ENCODE measurements at regions not wholly inside any gene's neighbourhood (a gene's known extent, or its start where the extent isn't known, plus 50 kb on each side); places are given as distances from the start of the nearest gene placed in this dataset.

DNA sequence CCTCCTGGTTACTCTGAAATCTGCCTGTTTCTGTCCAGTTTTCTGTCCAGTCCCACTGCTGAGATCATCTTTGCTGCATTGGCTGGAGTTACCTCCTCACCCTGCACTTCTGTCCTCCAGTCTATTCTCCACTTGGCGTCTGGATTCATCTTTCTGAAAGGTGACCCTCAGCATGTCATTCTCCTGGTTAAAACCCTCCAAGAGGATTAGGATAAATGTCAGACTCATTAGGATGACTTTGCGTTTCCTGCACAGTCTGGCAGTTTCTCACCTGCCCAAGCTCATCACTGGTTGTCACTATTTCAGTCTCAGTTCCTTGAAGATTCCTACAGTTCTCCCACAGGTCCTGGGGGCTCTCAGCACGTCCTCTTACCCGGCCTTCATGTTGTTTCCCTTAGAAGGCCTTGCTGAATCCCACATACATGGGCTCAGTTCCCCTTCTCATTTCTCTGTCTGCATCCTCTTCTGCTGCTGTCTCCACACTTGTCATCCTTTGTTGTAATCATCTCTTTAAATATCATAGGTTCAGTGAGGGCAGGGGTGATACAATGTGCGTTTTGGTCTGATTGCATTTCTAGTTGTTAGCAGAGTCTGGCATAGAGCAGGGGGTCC lies 374.8 kb downstream of the QKI start:
- Histone ChIP-seq H3K36me3 (ENCODE audit: control insufficient read depth, low read length) (no peaks in the 10 kb centered on the region), H3K27me3 (ENCODE audit: control insufficient read depth, low read length) (peaks cover 12% of the 10 kb centered on the region), H3K4me1 (ENCODE audit: control insufficient read depth, low read length) (no peaks in the 10 kb centered on the region), H3K9me2 (replicated peaks; ENCODE audit: control insufficient read depth, low read length) (no peaks in the 10 kb centered on the region), H3K27ac (ENCODE audit: low read depth, low read length) (no peak overlapping the region), H3K4me2 (ENCODE audit: low read length) (no peak overlapping the region), H3F3A (ENCODE audit: control insufficient read depth, insufficient read depth) (no peaks in the 10 kb centered on the region), H3K79me2 (ENCODE audit: control insufficient read depth, low read length) (no peaks in the 10 kb centered on the region), H3K9me3 (ENCODE audit: control insufficient read depth, insufficient read depth, low read length) (no peaks in the 10 kb centered on the region), H3K4me3 (ENCODE audit: low read length) (no peak overlapping the region), H4K20me1 (ENCODE audit: control insufficient read depth, insufficient read depth, low read depth, low read length) (no peaks in the 10 kb centered on the region)
- TF ChIP-seq EZH2phosphoT487 (IDR thresholded peaks at IDR 0.05; ENCODE audit: borderline replicate concordance, low read length) = no peak

DNA sequence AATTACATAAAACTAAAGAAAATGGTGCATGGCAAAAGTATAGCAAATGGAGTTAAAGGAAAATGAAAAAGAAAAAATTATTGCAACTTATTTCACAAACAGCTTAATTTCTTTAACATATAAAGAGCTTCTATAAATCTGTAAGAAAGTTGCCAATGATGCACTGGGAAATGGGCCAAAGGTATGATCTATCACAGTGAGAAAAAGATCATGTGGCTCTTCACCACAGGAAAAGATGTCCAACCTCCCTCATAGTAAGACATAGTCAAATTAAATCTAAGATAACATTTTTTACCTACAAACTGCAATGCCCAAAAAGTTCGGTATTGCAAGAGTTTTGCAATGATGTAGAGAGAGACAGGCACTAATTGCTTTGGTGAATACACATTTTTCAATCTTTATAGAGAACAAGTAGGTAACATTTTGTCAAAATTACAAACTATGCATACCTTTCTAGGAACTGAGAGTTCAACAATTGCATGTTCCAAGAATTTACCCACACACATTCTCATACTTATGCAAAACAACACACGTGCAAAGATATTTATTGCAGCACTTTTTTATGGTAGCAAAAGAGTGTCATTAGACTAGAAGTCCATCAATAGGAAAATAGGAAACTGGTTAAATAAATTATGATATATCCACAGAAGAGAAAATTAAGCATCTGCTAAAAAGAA lies 372.6 kb downstream of the QKI start:
- Histone ChIP-seq H3K27ac (ENCODE audit: low read depth, low read length) (no peak overlapping the region), H3K4me2 (ENCODE audit: low read length) (no peak overlapping the region), H3K79me2 (ENCODE audit: control insufficient read depth, low read length) (no peaks in the 10 kb centered on the region), H3K4me3 (ENCODE audit: low read length) (no peak overlapping the region), H3F3A (ENCODE audit: control insufficient read depth, insufficient read depth) (no peaks in the 10 kb centered on the region), H3K9me3 (ENCODE audit: control insufficient read depth, insufficient read depth, low read length) (no peaks in the 10 kb centered on the region), H3K4me1 (ENCODE audit: control insufficient read depth, low read length) (peaks cover 10% of the 10 kb centered on the region), H3K27me3 (ENCODE audit: control insufficient read depth, low read length) (peaks cover 4% of the 10 kb centered on the region), H3K9me2 (replicated peaks; ENCODE audit: control insufficient read depth, low read length) (no peaks in the 10 kb centered on the region), H3K36me3 (ENCODE audit: control insufficient read depth, low read length) (no peaks in the 10 kb centered on the region), H4K20me1 (ENCODE audit: control insufficient read depth, insufficient read depth, low read depth, low read length) (no peaks in the 10 kb centered on the region)
- TF ChIP-seq EZH2phosphoT487 (IDR thresholded peaks at IDR 0.05; ENCODE audit: borderline replicate concordance, low read length) = no peak
- TF ChIP-seq, protein P1, sequence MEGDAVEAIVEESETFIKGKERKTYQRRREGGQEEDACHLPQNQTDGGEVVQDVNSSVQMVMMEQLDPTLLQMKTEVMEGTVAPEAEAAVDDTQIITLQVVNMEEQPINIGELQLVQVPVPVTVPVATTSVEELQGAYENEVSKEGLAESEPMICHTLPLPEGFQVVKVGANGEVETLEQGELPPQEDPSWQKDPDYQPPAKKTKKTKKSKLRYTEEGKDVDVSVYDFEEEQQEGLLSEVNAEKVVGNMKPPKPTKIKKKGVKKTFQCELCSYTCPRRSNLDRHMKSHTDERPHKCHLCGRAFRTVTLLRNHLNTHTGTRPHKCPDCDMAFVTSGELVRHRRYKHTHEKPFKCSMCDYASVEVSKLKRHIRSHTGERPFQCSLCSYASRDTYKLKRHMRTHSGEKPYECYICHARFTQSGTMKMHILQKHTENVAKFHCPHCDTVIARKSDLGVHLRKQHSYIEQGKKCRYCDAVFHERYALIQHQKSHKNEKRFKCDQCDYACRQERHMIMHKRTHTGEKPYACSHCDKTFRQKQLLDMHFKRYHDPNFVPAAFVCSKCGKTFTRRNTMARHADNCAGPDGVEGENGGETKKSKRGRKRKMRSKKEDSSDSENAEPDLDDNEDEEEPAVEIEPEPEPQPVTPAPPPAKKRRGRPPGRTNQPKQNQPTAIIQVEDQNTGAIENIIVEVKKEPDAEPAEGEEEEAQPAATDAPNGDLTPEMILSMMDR (IDR thresholded peaks at IDR 0.05; ENCODE audit: low read depth, low read length, poor library complexity, severe bottlenecking) = no peak

DNA sequence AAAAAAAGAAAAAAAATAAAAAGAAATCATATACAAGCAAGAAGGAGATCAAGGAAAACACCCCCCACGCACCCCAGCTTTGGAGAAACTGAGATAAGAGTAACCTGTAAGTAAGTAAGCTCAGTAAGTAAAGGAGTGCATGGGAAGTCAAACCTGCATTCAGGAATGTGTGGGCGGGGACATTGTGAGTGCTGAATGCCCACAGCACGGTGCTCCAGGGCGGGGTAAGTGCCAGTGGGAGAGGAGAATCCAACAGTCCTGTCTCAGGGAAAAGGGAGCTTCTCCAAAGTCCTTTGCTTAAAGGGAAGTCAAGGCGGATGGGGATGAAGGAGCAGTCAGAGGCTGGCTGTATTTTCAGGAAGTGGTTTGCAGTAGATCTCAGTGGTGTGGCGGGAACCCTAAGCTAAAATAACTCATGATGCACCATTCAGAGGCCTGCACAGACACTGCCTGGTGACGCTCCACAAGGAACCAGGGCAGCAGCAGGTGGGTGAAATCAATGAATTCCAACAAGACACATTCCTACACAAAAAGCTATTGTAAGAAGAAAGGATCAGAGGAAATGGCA lies 368.0 kb downstream of the QKI start:
- Histone ChIP-seq H3K36me3 (ENCODE audit: control insufficient read depth, low read length) (no peaks in the 10 kb centered on the region), H3K4me3 (ENCODE audit: low read length) (peak overlapping the region; percentile 41; the same call in 1 of the 2 replicates), H3K9me2 (replicated peaks; ENCODE audit: control insufficient read depth, low read length) (no peaks in the 10 kb centered on the region), H3K27ac (ENCODE audit: low read depth, low read length) (no peak overlapping the region), H3K27me3 (ENCODE audit: control insufficient read depth, low read length) (peaks cover 4% of the 10 kb centered on the region), H3K79me2 (ENCODE audit: control insufficient read depth, low read length) (no peaks in the 10 kb centered on the region), H3F3A (ENCODE audit: control insufficient read depth, insufficient read depth) (no peaks in the 10 kb centered on the region), H3K9me3 (ENCODE audit: control insufficient read depth, insufficient read depth, low read length) (no peaks in the 10 kb centered on the region), H3K4me1 (ENCODE audit: control insufficient read depth, low read length) (peaks cover 10% of the 10 kb centered on the region), H3K4me2 (ENCODE audit: low read length) (peak overlapping the region; percentile 33), H4K20me1 (ENCODE audit: control insufficient read depth, insufficient read depth, low read depth, low read length) (no peaks in the 10 kb centered on the region)
- TF ChIP-seq EZH2phosphoT487 (IDR thresholded peaks at IDR 0.05; ENCODE audit: borderline replicate concordance, low read length) = no peak
- TF ChIP-seq, protein P1 (IDR thresholded peaks at IDR 0.05; ENCODE audit: low read depth, low read length, poor library complexity, severe bottlenecking) = no peak

DNA sequence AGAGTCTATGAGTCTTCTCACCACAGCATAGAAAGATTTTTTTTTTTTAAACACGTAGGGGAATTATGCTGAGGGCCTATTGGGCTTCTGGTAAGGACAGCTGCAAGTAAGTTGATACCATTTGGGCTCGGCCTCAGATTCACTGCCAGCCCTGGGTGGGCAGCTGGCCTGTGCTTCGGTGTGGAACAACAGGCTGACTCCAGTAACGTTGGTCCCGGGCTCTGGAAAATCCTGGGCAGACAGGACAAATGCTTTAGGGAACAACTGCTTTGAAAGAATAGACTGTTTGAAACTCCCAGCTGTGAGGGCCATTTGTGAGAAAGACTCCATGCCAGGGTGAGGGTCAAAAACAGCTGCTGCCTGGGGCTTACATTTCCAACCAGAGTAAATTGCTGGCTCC lies 366.5 kb downstream of the QKI start:
- Histone ChIP-seq H3K27ac (ENCODE audit: low read depth, low read length) (no peak overlapping the region), H3F3A (ENCODE audit: control insufficient read depth, insufficient read depth) (no peaks in the 10 kb centered on the region), H3K36me3 (ENCODE audit: control insufficient read depth, low read length) (no peaks in the 10 kb centered on the region), H3K79me2 (ENCODE audit: control insufficient read depth, low read length) (no peaks in the 10 kb centered on the region), H3K4me1 (ENCODE audit: control insufficient read depth, low read length) (peaks cover 10% of the 10 kb centered on the region), H4K20me1 (ENCODE audit: control insufficient read depth, insufficient read depth, low read depth, low read length) (no peaks in the 10 kb centered on the region), H3K4me2 (ENCODE audit: low read length) (no peak overlapping the region), H3K9me3 (ENCODE audit: control insufficient read depth, insufficient read depth, low read length) (no peaks in the 10 kb centered on the region), H3K9me2 (replicated peaks; ENCODE audit: control insufficient read depth, low read length) (no peaks in the 10 kb centered on the region), H3K4me3 (ENCODE audit: low read length) (no peak overlapping the region), H3K27me3 (ENCODE audit: control insufficient read depth, low read length) (peaks cover 2% of the 10 kb centered on the region)
- no peak for TF ChIP-seq EZH2phosphoT487 (IDR thresholded peaks at IDR 0.05; ENCODE audit: borderline replicate concordance, low read length)
- TF ChIP-seq, protein P1 (IDR thresholded peaks at IDR 0.05; ENCODE audit: low read depth, low read length, poor library complexity, severe bottlenecking) = no peak
